ENCODE measurements at regions not wholly inside any gene's neighbourhood (a gene's known extent, or its start where the extent isn't known, plus 50 kb on each side); places are given as distances from the start of the nearest gene placed in this dataset.

DNA sequence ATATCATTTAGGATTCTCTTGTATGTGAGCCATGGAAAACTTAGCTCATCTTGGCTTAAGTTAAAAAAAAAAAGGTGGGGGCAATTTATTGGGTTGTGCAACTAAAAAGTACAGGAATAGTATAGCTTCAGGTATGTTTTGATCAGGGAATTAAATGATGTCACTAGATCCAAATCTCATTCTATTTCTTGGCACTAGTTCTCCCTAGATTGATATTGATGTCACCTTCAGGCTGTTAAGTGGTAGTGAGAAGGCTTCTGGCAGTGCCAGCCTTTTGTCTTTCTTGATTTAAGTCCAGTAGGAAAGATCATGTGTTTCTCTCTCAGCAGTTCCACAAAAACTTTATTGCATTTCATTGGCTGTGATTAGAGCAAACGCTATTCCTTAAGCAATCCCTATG lies 65.0 kb upstream of the ZBED5 start:
- CTCF ChIA-PET = interaction anchor here (0.8 to 1.5 kb wide), 4 partner anchors 11 to 44 kb away, joined by 3 to 4 read pairs (median 4); no protein-coding TSS in a partner anchor
- H3K36me3 ChIP-seq (ENCODE audit: control insufficient read depth in 2 of 2, extremely low read depth in 1 of 2, insufficient read depth in 2 of 2, low read length in 2 of 2) = no peaks in the 10 kb centered on the region
- no peak overlapping the region for H3K4me2 ChIP-seq (ENCODE audit: insufficient read depth, low read length)
- no peaks in the 10 kb centered on the region for H3K4me1 ChIP-seq (ENCODE audit: control insufficient read depth, extremely low read depth, insufficient read depth, low read length)
- H3K9me1 ChIP-seq (replicated peaks; ENCODE audit: control insufficient read depth, extremely low read depth, insufficient read depth, low read length) = no peaks in the 10 kb centered on the region
- dilution Hi-C loops (cut with MboI; ENCODE audit: extremely low pct_ligation_motif_present, low sequenced_read_pairs) (no loop called here), intact Hi-C loops (cut with micrococcal nuclease) (no loop called here)
- H3K9ac ChIP-seq (replicated peaks; ENCODE audit: extremely low read depth, insufficient read depth, low read length) = no peak overlapping the region
- BruUV-seq (replicated peaks) = no TSS peak
- H3K27me3 ChIP-seq (ENCODE audit: control insufficient read depth in 2 of 2, insufficient read depth in 2 of 2, low read length in 2 of 2) = peaks cover 4 to 5% of the 10 kb centered on the region in 2 experiments
- no peak overlapping the region for H3K27ac ChIP-seq (ENCODE audit: insufficient read depth, low read depth, low read length)
- POLR2A ChIA-PET = interaction anchor here (1.0 kb wide), 1 partner anchor 114 kb away, joined by 4 read pairs; the partner anchor contains the start of gene EIF4G2
- no peak overlapping the region for H3K4me3 ChIP-seq (replicated peaks in 1 of 3; ENCODE audit: insufficient read depth in 1 of 3, low read depth in 1 of 3, low read length in 3 of 3)
- DNase-seq (ENCODE audit: low read depth, low spot score) = no peak
- no peak for FAIRE-seq
- H4K20me1 ChIP-seq (replicated peaks; ENCODE audit: control insufficient read depth, extremely low read depth, insufficient read depth, low read length) = no peaks in the 10 kb centered on the region
- no peak overlapping the region for H2AFZ ChIP-seq (ENCODE audit: low read depth, low read length)
- no peaks in the 10 kb centered on the region for H3K79me2 ChIP-seq (ENCODE audit: control insufficient read depth, insufficient read depth, low read length)
- TF ChIP-seq, protein P1, sequence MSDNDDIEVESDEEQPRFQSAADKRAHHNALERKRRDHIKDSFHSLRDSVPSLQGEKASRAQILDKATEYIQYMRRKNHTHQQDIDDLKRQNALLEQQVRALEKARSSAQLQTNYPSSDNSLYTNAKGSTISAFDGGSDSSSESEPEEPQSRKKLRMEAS (IDR thresholded peaks at IDR 0.05; ENCODE audit: insufficient read depth, insufficient read length) = no peak
- TF ChIP-seq, protein P2, sequence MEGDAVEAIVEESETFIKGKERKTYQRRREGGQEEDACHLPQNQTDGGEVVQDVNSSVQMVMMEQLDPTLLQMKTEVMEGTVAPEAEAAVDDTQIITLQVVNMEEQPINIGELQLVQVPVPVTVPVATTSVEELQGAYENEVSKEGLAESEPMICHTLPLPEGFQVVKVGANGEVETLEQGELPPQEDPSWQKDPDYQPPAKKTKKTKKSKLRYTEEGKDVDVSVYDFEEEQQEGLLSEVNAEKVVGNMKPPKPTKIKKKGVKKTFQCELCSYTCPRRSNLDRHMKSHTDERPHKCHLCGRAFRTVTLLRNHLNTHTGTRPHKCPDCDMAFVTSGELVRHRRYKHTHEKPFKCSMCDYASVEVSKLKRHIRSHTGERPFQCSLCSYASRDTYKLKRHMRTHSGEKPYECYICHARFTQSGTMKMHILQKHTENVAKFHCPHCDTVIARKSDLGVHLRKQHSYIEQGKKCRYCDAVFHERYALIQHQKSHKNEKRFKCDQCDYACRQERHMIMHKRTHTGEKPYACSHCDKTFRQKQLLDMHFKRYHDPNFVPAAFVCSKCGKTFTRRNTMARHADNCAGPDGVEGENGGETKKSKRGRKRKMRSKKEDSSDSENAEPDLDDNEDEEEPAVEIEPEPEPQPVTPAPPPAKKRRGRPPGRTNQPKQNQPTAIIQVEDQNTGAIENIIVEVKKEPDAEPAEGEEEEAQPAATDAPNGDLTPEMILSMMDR (IDR thresholded peaks at IDR 0.05; ENCODE audit: extremely low read depth in 1 of 2, insufficient read depth in 1 of 2, low read depth in 1 of 2, low read length in 2 of 2) = no peak
- no peak for TF ChIP-seq EZH2 (IDR thresholded peaks at IDR 0.05; ENCODE audit: borderline replicate concordance, low read depth, low read length, severe bottlenecking)
- no peaks in the 10 kb centered on the region for H3K9me3 ChIP-seq (replicated peaks; ENCODE audit: control insufficient read depth, insufficient read depth, low read length)

GRCh38 chr11:10920875-10921274 lies 63.0 kb upstream of the ZBED5 start:
- Histone ChIP-seq H3K27ac (ENCODE audit: insufficient read depth, low read depth, low read length) (no peak overlapping the region), H3K9ac (replicated peaks; ENCODE audit: extremely low read depth, insufficient read depth, low read length) (no peak overlapping the region), H4K20me1 (replicated peaks; ENCODE audit: control insufficient read depth, extremely low read depth, insufficient read depth, low read length) (no peaks in the 10 kb centered on the region), H3K9me1 (replicated peaks; ENCODE audit: control insufficient read depth, extremely low read depth, insufficient read depth, low read length) (no peaks in the 10 kb centered on the region), H3K4me3 (replicated peaks in 1 of 3; ENCODE audit: insufficient read depth in 1 of 3, low read depth in 1 of 3, low read length in 3 of 3) (no peak overlapping the region), H3K9me3 (replicated peaks; ENCODE audit: control insufficient read depth, insufficient read depth, low read length) (no peaks in the 10 kb centered on the region), H3K4me1 (ENCODE audit: control insufficient read depth, extremely low read depth, insufficient read depth, low read length) (no peaks in the 10 kb centered on the region), H3K79me2 (ENCODE audit: control insufficient read depth, insufficient read depth, low read length) (no peaks in the 10 kb centered on the region), H3K36me3 (ENCODE audit: control insufficient read depth in 2 of 2, extremely low read depth in 1 of 2, insufficient read depth in 2 of 2, low read length in 2 of 2) (no peaks in the 10 kb centered on the region), H3K4me2 (ENCODE audit: insufficient read depth, low read length) (no peak overlapping the region), H2AFZ (ENCODE audit: low read depth, low read length) (no peak overlapping the region), H3K27me3 (ENCODE audit: control insufficient read depth in 2 of 2, insufficient read depth in 2 of 2, low read length in 2 of 2) (peaks cover 2 to 5% of the 10 kb centered on the region in 2 experiments)
- FAIRE-seq = no peak
- dilution Hi-C loops (cut with MboI; ENCODE audit: extremely low pct_ligation_motif_present, low sequenced_read_pairs) = no loop called here
- intact Hi-C loops (cut with micrococcal nuclease) = no loop called here
- no TSS peak for BruUV-seq (replicated peaks)
- ChIA-PET POLR2A (no interaction called here), CTCF (interaction anchor here (0.6 to 1.5 kb wide), 6 partner anchors 9 to 822 kb away, joined by 3 to 11 read pairs (median 4); no protein-coding TSS in a partner anchor)
- no peak for DNase-seq (ENCODE audit: low read depth, low spot score)
- no peak for TF ChIP-seq GATA2 (IDR thresholded peaks at IDR 0.05; ENCODE audit: insufficient read depth, insufficient read length, low read depth, low read length)
- no peak for TF ChIP-seq JUN (IDR thresholded peaks at IDR 0.05; ENCODE audit: borderline replicate concordance, insufficient read depth, insufficient read length, low read depth)
